Trophoblast cell (in vitro differentiated cells and primary cell): ENCODE measurements at regions not wholly inside any gene's neighbourhood (a gene's known extent, or its start where the extent isn't known, plus 50 kb on each side); places are given as distances from the start of the nearest gene placed in this dataset.
"Not testable (repeated sequence)": the region's sequence is repeated elsewhere in the genome, so short reads cannot be mapped to it uniquely, and the experiment has no call there.

Experiments used
- DNase-seq, 2 donors: peaks; one replicate each; pipeline ENCODE4 v3.0.0-alpha.2; 2016
- H2AFZ ChIP-seq: 2 replicates; pipeline ENCODE4 v1.6.1; 2013; ENCODE audit warnings: low read length, moderate library complexity, mild to moderate bottlenecking; ENCODE audit not compliant: insufficient read depth, poor library complexity
- H2AK5ac ChIP-seq: 2 replicates; pipeline ENCODE4 v1.6.1; 2013; ENCODE audit warnings: mild to moderate bottlenecking, low read length
- H2BK120ac ChIP-seq: 2 replicates; pipeline ENCODE4 v1.6.1; 2013; ENCODE audit warnings: low read length, mild to moderate bottlenecking, moderate library complexity; ENCODE audit not compliant: insufficient read depth, poor library complexity
- H2BK12ac ChIP-seq: 2 replicates; pipeline ENCODE4 v1.6.1; 2013; ENCODE audit warnings: mild to moderate bottlenecking, low read length, moderate library complexity
- H2BK5ac ChIP-seq: 2 replicates; pipeline ENCODE4 v1.6.1; 2013; ENCODE audit warnings: low read length, low read depth, moderate library complexity, mild to moderate bottlenecking; ENCODE audit not compliant: poor library complexity
- H3K14ac ChIP-seq: 2 replicates; pipeline ENCODE4 v1.6.1; 2013; ENCODE audit warnings: mild to moderate bottlenecking, low read length
- H3K18ac ChIP-seq: 2 replicates; pipeline ENCODE4 v1.6.1; 2013; ENCODE audit warnings: mild to moderate bottlenecking, low read length
- H3K23ac ChIP-seq: 2 replicates; pipeline ENCODE4 v1.6.1; 2013; ENCODE audit warnings: low read length
- H3K27ac ChIP-seq: 2 replicates; pipeline ENCODE4 v1.5.1; 2013; ENCODE audit warnings: low read depth, mild to moderate bottlenecking, inconsistent platforms, low read length, moderate library complexity
- H3K27me3 ChIP-seq: 2 replicates; pipeline ENCODE4 v1.6.1; 2013; ENCODE audit warnings: inconsistent platforms, mild to moderate bottlenecking, low read length, moderate library complexity; ENCODE audit not compliant: insufficient read depth
- H3K36me3 ChIP-seq, 2 experiments: 1 replicate in 1 of 2; 2 replicates in 1 of 2; pipeline ENCODE4 v1.6.1; 2013; ENCODE audit warnings: low read length in 2 of 2, mild to moderate bottlenecking in 2 of 2, moderate library complexity in 1 of 2; ENCODE audit not compliant: insufficient read depth in 2 of 2, control insufficient read depth in 1 of 2
- H3K4ac ChIP-seq: 2 replicates; pipeline ENCODE4 v1.6.1; 2013; ENCODE audit warnings: low read depth, mild to moderate bottlenecking, low read length, moderate library complexity
- H3K4me1 ChIP-seq, 2 experiments: 1 replicate in 1 of 2; 2 replicates in 1 of 2; pipeline ENCODE4 v1.6.1; 2013; ENCODE audit warnings: low read length in 2 of 2, mild to moderate bottlenecking in 2 of 2, moderate library complexity in 1 of 2; ENCODE audit not compliant: insufficient read depth in 2 of 2, control insufficient read depth in 1 of 2
- H3K4me2 ChIP-seq: 2 replicates; pipeline ENCODE4 v1.6.1; 2013; ENCODE audit warnings: inconsistent platforms, mild to moderate bottlenecking, low read length, moderate library complexity
- H3K4me3 ChIP-seq: 2 replicates; pipeline ENCODE4 v1.5.1; 2013; ENCODE audit warnings: mild to moderate bottlenecking, low read depth, low read length, inconsistent platforms
- H3K79me1 ChIP-seq: one replicate; pipeline ENCODE4 v1.6.1; 2013; ENCODE audit warnings: low read length
- H3K79me2 ChIP-seq: 2 replicates; pipeline ENCODE4 v1.6.1; 2013; ENCODE audit warnings: low read length, mild to moderate bottlenecking; ENCODE audit not compliant: control insufficient read depth, insufficient read depth, poor library complexity
- H3K9ac ChIP-seq: 2 replicates; pipeline ENCODE4 v1.6.1; 2013; ENCODE audit warnings: mild to moderate bottlenecking, low read length
- H3K9me3 ChIP-seq: 2 replicates; pipeline ENCODE4 v1.6.1; 2013; ENCODE audit warnings: low read depth, mild to moderate bottlenecking, control low read depth, inconsistent platforms, low read length; ENCODE audit not compliant: insufficient read depth
- H4K12ac ChIP-seq: 2 replicates; pipeline ENCODE4 v1.6.1; 2013; ENCODE audit warnings: low read depth, mild to moderate bottlenecking, low read length, moderate library complexity
- H4K8ac ChIP-seq: 2 replicates; pipeline ENCODE4 v1.6.1; 2013; ENCODE audit warnings: low read depth, mild to moderate bottlenecking, low read length, moderate library complexity
- H4K91ac ChIP-seq: one replicate; pipeline ENCODE4 v1.6.1; 2013; ENCODE audit warnings: low read depth, mild to moderate bottlenecking, low read length, moderate library complexity
- WGBS: extraction: QIAGEN DNeasy Blood & Tissue Kit; methylation state at CpG from one replicate; pipeline ENCODE4 v1.1.7; 2013; ENCODE audit warnings: missing lambda C conversion rate; ENCODE audit not compliant: insufficient read length, insufficient coverage; ENCODE audit errors: extremely low coverage; 5-methylcytosine and 5-hydroxymethylcytosine counted together

- not testable (repeated sequence) for H3K27ac ChIP-seq, H3K4me3 ChIP-seq, H3K4me2 ChIP-seq, H2BK120ac ChIP-seq, H3K79me2 ChIP-seq, H3K14ac ChIP-seq, H2BK5ac ChIP-seq, H3K79me1 ChIP-seq, H4K8ac ChIP-seq, H3K18ac ChIP-seq, H3K4ac ChIP-seq, H3K36me3 ChIP-seq, H4K91ac ChIP-seq, H3K9me3 ChIP-seq, H3K9ac ChIP-seq, H3K27me3 ChIP-seq, H2AK5ac ChIP-seq, DNase-seq, H2AFZ ChIP-seq, H4K12ac ChIP-seq, H3K23ac ChIP-seq, H3K4me1 ChIP-seq, H2BK12ac ChIP-seq
- no CpG with 5 or more reads among the region's 16 CpGs for WGBS
Measured at GRCh38 chr10:46739919-46740318, 161.0 kb downstream of the SYT15 start.

- not testable (repeated sequence) for H3K4me2 ChIP-seq, H2BK12ac ChIP-seq, DNase-seq, H3K9me3 ChIP-seq, H2BK120ac ChIP-seq, H3K4ac ChIP-seq, H3K23ac ChIP-seq, H3K4me3 ChIP-seq, H3K14ac ChIP-seq, H4K8ac ChIP-seq, H3K36me3 ChIP-seq, H3K18ac ChIP-seq, H2AFZ ChIP-seq, H3K27ac ChIP-seq, H3K9ac ChIP-seq, H4K12ac ChIP-seq, H3K79me1 ChIP-seq, H3K27me3 ChIP-seq, H3K4me1 ChIP-seq, H3K79me2 ChIP-seq, H2BK5ac ChIP-seq, H2AK5ac ChIP-seq, H4K91ac ChIP-seq
- WGBS = no CpG with 5 or more reads among the region's 17 CpGs
Measured at GRCh38 chr10:46740368-46740767, 161.4 kb downstream of the SYT15 start.

GRCh38 chr10:46749003-46749402 is 162.2 kb upstream of the PTPN20 start:
- H3K4me3 ChIP-seq, H2AK5ac ChIP-seq, H4K8ac ChIP-seq, H3K27ac ChIP-seq, H4K12ac ChIP-seq, H3K4ac ChIP-seq, H4K91ac ChIP-seq, H2AFZ ChIP-seq, H3K9me3 ChIP-seq, DNase-seq, H3K14ac ChIP-seq, H3K18ac ChIP-seq, H3K79me1 ChIP-seq, H3K23ac ChIP-seq, H3K9ac ChIP-seq, H3K27me3 ChIP-seq, H2BK5ac ChIP-seq, H3K4me1 ChIP-seq, H3K36me3 ChIP-seq, H2BK120ac ChIP-seq, H3K79me2 ChIP-seq, H2BK12ac ChIP-seq, H3K4me2 ChIP-seq: not testable (repeated sequence)
- WGBS = no CpG with 5 or more reads among the region's 3 CpGs

DNA sequence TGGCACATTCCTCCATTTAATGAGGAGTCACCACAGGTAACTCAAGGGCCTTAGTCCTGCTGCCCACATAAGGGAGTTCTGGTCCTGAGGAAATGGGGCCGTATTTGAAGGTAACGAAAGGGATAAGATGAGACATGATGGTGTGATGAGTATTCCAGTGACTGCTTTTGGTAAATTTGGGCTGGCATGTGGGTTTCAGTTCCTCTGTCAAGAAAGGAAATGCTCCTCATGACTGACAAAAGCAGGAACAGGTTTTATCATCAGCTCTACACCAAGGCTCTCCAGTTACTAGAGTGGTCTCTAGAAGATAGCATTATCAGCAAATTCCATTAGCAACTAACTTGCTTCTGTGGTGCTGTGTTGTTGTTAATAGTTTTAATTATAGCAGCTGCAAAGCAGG is 161.8 kb upstream of the PTPN20 start:
- H3K23ac ChIP-seq, H2BK120ac ChIP-seq, H3K18ac ChIP-seq, H3K4me1 ChIP-seq, H3K9me3 ChIP-seq, H3K14ac ChIP-seq, H2AFZ ChIP-seq, H3K4me3 ChIP-seq, H2BK12ac ChIP-seq, H3K27me3 ChIP-seq, H3K27ac ChIP-seq, H3K4ac ChIP-seq, H2AK5ac ChIP-seq, H3K9ac ChIP-seq, H4K8ac ChIP-seq, H3K79me1 ChIP-seq, H4K12ac ChIP-seq, H3K4me2 ChIP-seq, H3K36me3 ChIP-seq, H2BK5ac ChIP-seq, H4K91ac ChIP-seq, DNase-seq, H3K79me2 ChIP-seq: not testable (repeated sequence)
- no CpG with 5 or more reads among the region's 2 CpGs for WGBS
